ENCODE measurements at regions not wholly inside any gene's neighbourhood (a gene's known extent, or its start where the extent isn't known, plus 50 kb on each side); places are given as distances from the start of the nearest gene placed in this dataset.

DNA sequence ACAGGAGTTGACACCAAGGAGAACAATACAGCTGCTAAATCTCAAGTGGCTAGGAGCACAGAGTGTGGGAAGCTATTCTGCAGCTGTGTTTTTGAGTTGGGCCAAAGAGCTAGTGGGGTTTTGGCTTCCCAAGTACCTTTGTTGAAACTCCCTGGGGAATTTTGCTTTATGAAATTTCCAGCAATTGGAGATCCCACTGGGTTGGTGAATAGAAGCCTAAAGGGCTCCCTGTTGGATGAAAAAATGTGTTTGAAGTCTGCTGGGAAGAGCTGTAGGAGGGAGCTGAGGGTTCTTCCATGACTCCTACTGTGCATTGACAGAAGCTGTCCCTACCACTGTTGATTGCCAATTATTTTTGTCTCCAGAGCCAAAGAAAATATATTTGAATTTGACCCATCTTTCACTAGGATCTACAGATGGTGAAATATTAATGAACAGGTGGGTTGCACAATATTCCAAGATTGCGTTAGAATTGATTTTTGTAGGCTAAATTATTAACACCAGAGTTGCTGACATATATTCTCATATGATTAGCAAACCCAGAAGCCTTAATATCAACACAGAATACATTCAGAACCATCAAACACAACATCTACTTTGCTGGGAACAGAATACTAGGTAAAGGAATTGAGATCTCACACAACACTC lies 95.4 kb upstream of the CYP1B1 start:
- Histone ChIP-seq H3K27me3 (replicated peaks; ENCODE audit: control insufficient read depth, insufficient read depth, low read length) (no peaks in the 10 kb centered on the region; the same call in 1 of the 2 replicates), H3K4me3 (replicated peaks; ENCODE audit: low read depth, low read length) (no peak overlapping the region), H3K36me3 (ENCODE audit: control insufficient read depth, insufficient read depth, low read length) (no peaks in the 10 kb centered on the region)
- TF ChIP-seq, protein P1, sequence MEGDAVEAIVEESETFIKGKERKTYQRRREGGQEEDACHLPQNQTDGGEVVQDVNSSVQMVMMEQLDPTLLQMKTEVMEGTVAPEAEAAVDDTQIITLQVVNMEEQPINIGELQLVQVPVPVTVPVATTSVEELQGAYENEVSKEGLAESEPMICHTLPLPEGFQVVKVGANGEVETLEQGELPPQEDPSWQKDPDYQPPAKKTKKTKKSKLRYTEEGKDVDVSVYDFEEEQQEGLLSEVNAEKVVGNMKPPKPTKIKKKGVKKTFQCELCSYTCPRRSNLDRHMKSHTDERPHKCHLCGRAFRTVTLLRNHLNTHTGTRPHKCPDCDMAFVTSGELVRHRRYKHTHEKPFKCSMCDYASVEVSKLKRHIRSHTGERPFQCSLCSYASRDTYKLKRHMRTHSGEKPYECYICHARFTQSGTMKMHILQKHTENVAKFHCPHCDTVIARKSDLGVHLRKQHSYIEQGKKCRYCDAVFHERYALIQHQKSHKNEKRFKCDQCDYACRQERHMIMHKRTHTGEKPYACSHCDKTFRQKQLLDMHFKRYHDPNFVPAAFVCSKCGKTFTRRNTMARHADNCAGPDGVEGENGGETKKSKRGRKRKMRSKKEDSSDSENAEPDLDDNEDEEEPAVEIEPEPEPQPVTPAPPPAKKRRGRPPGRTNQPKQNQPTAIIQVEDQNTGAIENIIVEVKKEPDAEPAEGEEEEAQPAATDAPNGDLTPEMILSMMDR (IDR thresholded peaks at IDR 0.05; ENCODE audit: insufficient read depth, low read length, poor library complexity, severe bottlenecking), result no peak
- DNase-seq (ENCODE audit: extremely low read depth, insufficient read length), result no peak

DNA sequence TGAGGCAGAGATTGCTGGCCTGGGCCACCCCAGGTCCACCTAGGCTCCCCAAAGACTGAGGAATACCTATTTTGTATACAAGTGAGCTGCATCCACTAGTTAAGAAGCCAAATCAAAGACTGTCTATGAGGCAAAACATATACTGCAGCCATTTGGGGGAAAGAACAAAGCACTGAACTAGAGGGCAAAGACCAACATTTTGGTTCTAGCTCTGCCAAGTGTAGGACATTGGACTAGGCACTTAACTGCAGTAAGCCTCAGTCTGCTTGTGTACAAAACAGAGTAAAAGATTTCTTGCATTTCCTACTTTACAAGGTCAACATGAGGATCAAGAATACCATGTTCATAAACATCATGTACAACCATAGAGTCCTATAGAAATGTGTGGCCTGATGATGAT lies 94.8 kb upstream of the CYP1B1 start:
- Histone ChIP-seq H3K36me3 (ENCODE audit: control insufficient read depth, insufficient read depth, low read length) (no peaks in the 10 kb centered on the region), H3K27me3 (replicated peaks; ENCODE audit: control insufficient read depth, insufficient read depth, low read length) (no peaks in the 10 kb centered on the region; the same call in 1 of the 2 replicates), H3K4me3 (replicated peaks; ENCODE audit: low read depth, low read length) (no peak overlapping the region)
- no peak for DNase-seq (ENCODE audit: extremely low read depth, insufficient read length)
- TF ChIP-seq, protein P1 (IDR thresholded peaks at IDR 0.05; ENCODE audit: insufficient read depth, low read length, poor library complexity, severe bottlenecking), result no peak

DNA sequence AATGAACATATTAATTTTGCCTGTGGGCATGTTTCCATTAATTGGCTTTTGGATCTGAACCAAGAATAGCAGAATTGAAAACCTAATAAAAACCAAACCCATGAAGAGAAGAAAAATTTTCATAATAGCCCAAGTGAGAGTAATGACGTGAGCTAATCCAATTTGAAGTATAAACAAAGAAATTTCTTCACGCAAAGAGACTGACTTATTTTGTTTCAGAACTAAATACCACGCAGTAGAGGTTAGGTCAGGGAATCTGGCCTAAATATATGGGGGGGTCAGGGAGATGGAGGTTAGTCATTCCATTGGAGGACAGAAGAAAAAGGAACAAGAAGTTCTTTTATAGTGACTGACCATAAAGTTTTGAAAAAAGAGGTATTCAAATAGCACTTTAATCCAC lies 94.1 kb upstream of the CYP1B1 start:
- TF ChIP-seq, protein P1 (IDR thresholded peaks at IDR 0.05; ENCODE audit: insufficient read depth, low read length, poor library complexity, severe bottlenecking), result no peak
- DNase-seq (ENCODE audit: extremely low read depth, insufficient read length), result no peak
- H3K4me3 ChIP-seq (replicated peaks; ENCODE audit: low read depth, low read length), result no peak overlapping the region
- H3K27me3 ChIP-seq (replicated peaks; ENCODE audit: control insufficient read depth, insufficient read depth, low read length), result no peaks in the 10 kb centered on the region; the same call in 1 of the 2 replicates
- H3K36me3 ChIP-seq (ENCODE audit: control insufficient read depth, insufficient read depth, low read length), result no peaks in the 10 kb centered on the region

DNA sequence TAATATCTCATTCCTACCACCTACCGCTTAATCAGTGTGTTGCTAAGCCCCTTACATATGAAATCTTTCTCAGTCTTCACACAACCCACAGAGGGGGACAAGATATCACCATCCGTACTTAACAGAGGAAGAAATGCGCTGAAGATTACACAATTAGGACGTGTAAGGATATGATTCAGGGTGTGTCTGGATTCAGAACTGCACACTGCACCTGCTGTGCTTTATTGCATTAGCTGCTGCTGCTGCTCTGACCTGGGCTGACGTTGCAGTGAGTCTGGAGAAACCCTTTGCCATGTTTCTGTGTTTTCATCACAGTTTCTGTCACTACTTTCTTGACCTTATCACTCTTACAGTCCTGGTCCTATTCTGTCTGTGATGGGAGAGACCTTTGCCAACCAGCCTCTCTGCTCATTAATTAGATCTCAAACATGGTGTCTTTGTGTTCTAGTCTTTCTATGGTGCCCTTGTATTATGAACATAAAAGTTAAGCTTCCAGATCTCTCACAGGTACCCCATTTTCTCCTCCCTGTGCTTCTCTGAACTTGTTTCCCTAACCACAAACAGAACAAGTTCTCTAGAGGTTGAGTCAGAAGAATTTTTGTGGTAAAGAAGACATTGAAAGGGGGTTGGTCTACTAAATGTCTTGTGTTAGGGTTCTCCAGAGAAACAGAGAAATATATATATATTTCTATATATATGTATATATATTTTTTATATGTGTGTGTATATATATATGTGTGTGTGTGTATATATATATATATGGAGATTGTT lies 92.9 kb upstream of the CYP1B1 start:
- TF ChIP-seq, protein P1 (IDR thresholded peaks at IDR 0.05; ENCODE audit: insufficient read depth, low read length, poor library complexity, severe bottlenecking), result no peak
- DNase-seq (ENCODE audit: extremely low read depth, insufficient read length), result no peak
- H3K36me3 ChIP-seq (ENCODE audit: control insufficient read depth, insufficient read depth, low read length), result no peaks in the 10 kb centered on the region
- no peak overlapping the region for H3K4me3 ChIP-seq (replicated peaks; ENCODE audit: low read depth, low read length)
- H3K27me3 ChIP-seq (replicated peaks; ENCODE audit: control insufficient read depth, insufficient read depth, low read length), result no peaks in the 10 kb centered on the region; the same call in 1 of the 2 replicates

DNA sequence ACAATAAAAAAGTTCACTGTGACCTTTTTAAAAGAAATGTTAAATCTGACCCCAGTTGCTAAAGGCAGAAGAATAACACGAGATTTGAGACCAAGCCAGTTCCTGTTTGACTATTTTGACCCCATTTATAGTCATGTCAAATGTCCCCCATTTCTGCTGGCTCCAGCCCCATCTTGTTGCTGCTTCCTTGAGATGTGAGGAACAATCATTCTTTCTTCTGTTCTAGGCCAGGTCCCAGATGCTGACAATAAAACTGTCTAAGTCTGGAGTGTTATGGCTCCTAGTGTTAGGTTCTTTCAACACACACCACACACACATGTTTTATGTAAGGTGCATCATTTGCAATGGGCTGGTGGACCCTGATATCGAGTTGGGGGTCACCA lies 92.0 kb upstream of the CYP1B1 start:
- TF ChIP-seq, protein P1 (IDR thresholded peaks at IDR 0.05; ENCODE audit: insufficient read depth, low read length, poor library complexity, severe bottlenecking), result no peak
- no peaks in the 10 kb centered on the region for H3K36me3 ChIP-seq (ENCODE audit: control insufficient read depth, insufficient read depth, low read length)
- H3K4me3 ChIP-seq (replicated peaks; ENCODE audit: low read depth, low read length), result no peak overlapping the region
- no peak for DNase-seq (ENCODE audit: extremely low read depth, insufficient read length)
- H3K27me3 ChIP-seq (replicated peaks; ENCODE audit: control insufficient read depth, insufficient read depth, low read length), result no peaks in the 10 kb centered on the region; the same call in 1 of the 2 replicates
